SK-N-SH treated with all-trans-retinoic acid at 6 μM for 48 hours (cell line): ENCODE measurements at regions not wholly inside any gene's neighbourhood (a gene's known extent, or its start where the extent isn't known, plus 50 kb on each side); places are given as distances from the start of the nearest gene placed in this dataset.

ENCODE experiments used
- ATAC-seq: fragments of 200-7000 bp; cut with Tn5 transposase; 3 replicates; pipeline ENCODE4 v1.9.1; 2020; ENCODE audit warnings: mild to moderate bottlenecking, moderate library complexity
- ARNTL ChIP-seq: fragments of 450-650 bp; formaldehyde crosslinking; IDR thresholded peaks from 2 replicates; pipeline ENCODE4 v1.5.0; 2020; ENCODE audit warnings: low read depth, mild to moderate bottlenecking, moderate library complexity, borderline replicate concordance
- CREB5 ChIP-seq: fragments of 250-450 bp; sonication (Bioruptor Pico); IDR thresholded peaks from 2 replicates; pipeline ENCODE4 v1.5.1; 2020; ENCODE audit warnings: low read depth, mild to moderate bottlenecking, moderate library complexity
- CSDC2 ChIP-seq: fragments of 250-450 bp; sonication (Bioruptor Pico); IDR thresholded peaks from 2 replicates; pipeline ENCODE4 v1.5.0; 2020; ENCODE audit warnings: mild to moderate bottlenecking, moderate library complexity
- ESRRG ChIP-seq: fragments of 250-450 bp; sonication (Bioruptor Pico); IDR thresholded peaks from 2 replicates; pipeline ENCODE4 v1.6.1; 2021; ENCODE audit warnings: mild to moderate bottlenecking
- GLIS3 ChIP-seq: fragments of 250-450 bp; sonication (Bioruptor Pico); IDR thresholded peaks from 2 replicates; pipeline ENCODE4 v1.5.0; 2020; ENCODE audit warnings: mild to moderate bottlenecking, moderate library complexity
- ISL1 ChIP-seq: fragments of 250-450 bp; sonication (Bioruptor Pico); IDR thresholded peaks from 2 replicates; pipeline ENCODE4 v2.1.2; 2022; ENCODE audit warnings: mild to moderate bottlenecking, moderate library complexity
- OSR1 ChIP-seq: fragments of 250-450 bp; sonication (Bioruptor Pico); IDR thresholded peaks from 2 replicates; pipeline ENCODE4 v1.8.0; 2022; ENCODE audit warnings: moderate library complexity, mild to moderate bottlenecking, inconsistent platforms
- PATZ1 ChIP-seq: fragments of 250-450 bp; sonication (Bioruptor Pico); IDR thresholded peaks from 2 replicates; pipeline ENCODE4 v1.8.0; 2020; ENCODE audit warnings: mild to moderate bottlenecking, moderate library complexity, borderline replicate concordance
- POU6F1 ChIP-seq: fragments of 250-450 bp; sonication (Bioruptor Pico); IDR thresholded peaks from 2 replicates; pipeline ENCODE4 v1.8.0; 2021; ENCODE audit warnings: low read depth, mild to moderate bottlenecking, moderate library complexity, borderline replicate concordance
- PPARA ChIP-seq: fragments of 250-450 bp; sonication (Bioruptor Pico); IDR thresholded peaks from 2 replicates; pipeline ENCODE4 v1.5.0; 2020; ENCODE audit warnings: mild to moderate bottlenecking, borderline replicate concordance
- RARB ChIP-seq: fragments of 250-450 bp; sonication (Bioruptor Pico); IDR thresholded peaks from 2 replicates; pipeline ENCODE4 v1.8.0; 2021; ENCODE audit warnings: mild to moderate bottlenecking, moderate library complexity
- SNAI2 ChIP-seq: fragments of 250-450 bp; sonication (Bioruptor Pico); IDR thresholded peaks from 2 replicates; pipeline ENCODE4 v1.5.0; 2020; ENCODE audit warnings: mild to moderate bottlenecking, moderate library complexity
- TOX ChIP-seq: fragments of 250-450 bp; sonication (Bioruptor Pico); IDR thresholded peaks from 2 replicates; pipeline ENCODE4 v1.8.0; 2021; ENCODE audit warnings: mild to moderate bottlenecking, moderate library complexity, borderline replicate concordance
- TSHZ2 ChIP-seq: fragments of 250-450 bp; sonication (Bioruptor Pico); IDR thresholded peaks from 2 replicates; pipeline ENCODE4 v1.5.0; 2020; ENCODE audit warnings: mild to moderate bottlenecking, moderate library complexity
- ZC3H10 ChIP-seq: fragments of 250-450 bp; sonication (Bioruptor Pico); IDR thresholded peaks from 2 replicates; pipeline ENCODE4 v1.5.1; 2021; ENCODE audit warnings: mild to moderate bottlenecking, moderate library complexity
- ZFP3 ChIP-seq: fragments of 250-450 bp; sonication (Bioruptor Pico); IDR thresholded peaks from 2 replicates; pipeline ENCODE4 v1.5.0; 2020; ENCODE audit warnings: mild to moderate bottlenecking, moderate library complexity
- ZFP30 ChIP-seq: fragments of 450-650 bp; formaldehyde crosslinking; IDR thresholded peaks from 2 replicates; pipeline ENCODE4 v1.5.0; 2022; ENCODE audit warnings: mild to moderate bottlenecking, moderate library complexity
- ZNF8 ChIP-seq: fragments of 450-650 bp; formaldehyde crosslinking; IDR thresholded peaks from 2 replicates; pipeline ENCODE4 v1.5.0; 2020; ENCODE audit warnings: mild to moderate bottlenecking, moderate library complexity
- TF ChIP-seq, protein P1 (sequence below): fragments of 250-450 bp; sonication (Bioruptor Pico); IDR thresholded peaks from 2 replicates; pipeline ENCODE4 v1.5.1; 2021; ENCODE audit warnings: mild to moderate bottlenecking, moderate library complexity

DNA sequence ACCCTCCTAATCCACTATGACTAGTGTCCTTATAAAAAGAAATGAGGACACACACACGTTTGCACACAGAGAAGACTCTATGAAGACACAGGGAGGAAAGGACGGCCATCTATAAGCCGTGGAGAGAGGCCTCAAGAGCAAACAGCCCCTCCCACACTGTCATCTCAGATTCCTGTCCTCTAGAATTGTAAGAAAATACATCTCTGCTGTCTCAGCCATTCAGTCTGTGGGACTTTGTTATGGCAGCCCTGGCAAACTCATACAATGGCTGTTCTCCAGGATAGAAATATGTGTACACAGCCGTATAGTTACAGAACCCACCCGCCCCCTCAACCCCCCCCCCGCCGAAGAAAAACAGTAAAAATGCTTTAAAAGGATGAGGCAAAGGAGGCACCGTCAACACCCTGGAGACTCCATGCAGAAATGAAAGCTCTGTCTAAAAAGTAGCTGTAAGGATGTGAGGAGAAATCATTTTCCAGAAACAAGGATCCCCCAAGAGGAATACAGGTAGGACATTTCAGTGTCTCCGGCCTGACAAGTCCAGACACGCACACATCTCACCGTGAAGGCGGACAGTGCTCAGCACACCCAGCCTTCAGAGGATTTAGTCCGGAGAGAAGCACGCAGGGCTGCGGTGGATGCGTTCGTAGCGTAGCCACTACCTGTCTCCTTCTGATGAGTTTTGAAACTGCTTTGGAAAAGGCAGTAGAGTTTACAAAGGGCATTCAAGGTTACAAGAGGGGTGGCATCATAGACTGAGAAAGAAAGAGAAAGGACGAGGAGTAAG lies 110.8 kb upstream of the ERCC6L2 start:
- ATAC-seq = no peak
- no peak for TF ChIP-seq ZC3H10 (CRISPR knock-in tag)
- TF ChIP-seq PPARA (CRISPR knock-in tag) = no peak
- no peak for TF ChIP-seq ZNF8 (CRISPR knock-in tag)
- TF ChIP-seq ISL1 = no peak
- TF ChIP-seq CSDC2 (CRISPR knock-in tag) = no peak
- no peak for TF ChIP-seq TOX (CRISPR knock-in tag)
- TF ChIP-seq SNAI2 (CRISPR knock-in tag) = no peak

DNA sequence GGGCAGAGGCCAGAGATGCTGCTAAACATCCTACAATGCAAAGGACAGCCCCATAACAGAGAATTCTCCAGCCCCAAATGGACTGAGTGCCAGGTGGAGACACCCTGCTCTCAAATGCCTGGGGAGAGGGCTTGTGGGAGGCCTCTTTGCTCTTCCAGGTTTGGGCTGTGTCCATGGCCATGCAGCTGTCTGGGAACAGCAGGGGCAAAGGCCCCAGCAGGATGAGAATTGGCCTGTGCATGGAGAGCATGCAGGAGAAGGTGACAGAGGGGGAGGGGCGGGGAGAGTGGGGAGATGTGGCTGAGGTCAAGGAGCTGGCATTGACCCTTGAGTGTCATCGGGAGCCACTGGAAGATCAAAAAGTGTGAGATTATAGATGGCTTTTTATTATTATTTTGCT lies 111.5 kb upstream of the ERCC6L2 start:
- ATAC-seq = no peak
- TF ChIP-seq RARB = no peak
- no peak for TF ChIP-seq ISL1
- TF ChIP-seq PATZ1 (CRISPR knock-in tag) = no peak
- no peak for TF ChIP-seq ARNTL (CRISPR knock-in tag)
- no peak for TF ChIP-seq CREB5
- no peak for TF ChIP-seq TOX (CRISPR knock-in tag)
- TF ChIP-seq, protein P1, sequence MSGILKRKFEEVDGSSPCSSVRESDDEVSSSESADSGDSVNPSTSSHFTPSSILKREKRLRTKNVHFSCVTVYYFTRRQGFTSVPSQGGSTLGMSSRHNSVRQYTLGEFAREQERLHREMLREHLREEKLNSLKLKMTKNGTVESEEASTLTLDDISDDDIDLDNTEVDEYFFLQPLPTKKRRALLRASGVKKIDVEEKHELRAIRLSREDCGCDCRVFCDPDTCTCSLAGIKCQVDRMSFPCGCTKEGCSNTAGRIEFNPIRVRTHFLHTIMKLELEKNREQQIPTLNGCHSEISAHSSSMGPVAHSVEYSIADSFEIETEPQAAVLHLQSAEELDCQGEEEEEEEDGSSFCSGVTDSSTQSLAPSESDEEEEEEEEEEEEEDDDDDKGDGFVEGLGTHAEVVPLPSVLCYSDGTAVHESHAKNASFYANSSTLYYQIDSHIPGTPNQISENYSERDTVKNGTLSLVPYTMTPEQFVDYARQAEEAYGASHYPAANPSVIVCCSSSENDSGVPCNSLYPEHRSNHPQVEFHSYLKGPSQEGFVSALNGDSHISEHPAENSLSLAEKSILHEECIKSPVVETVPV (CRISPR knock-in tag) = no peak
- no peak for TF ChIP-seq OSR1
- TF ChIP-seq TSHZ2 (CRISPR knock-in tag) = no peak
- no peak for TF ChIP-seq ZFP30 (CRISPR knock-in tag)
- TF ChIP-seq CSDC2 (CRISPR knock-in tag) = no peak
- TF ChIP-seq GLIS3 = no peak
- TF ChIP-seq, all 23 proteins: peak for 0

DNA sequence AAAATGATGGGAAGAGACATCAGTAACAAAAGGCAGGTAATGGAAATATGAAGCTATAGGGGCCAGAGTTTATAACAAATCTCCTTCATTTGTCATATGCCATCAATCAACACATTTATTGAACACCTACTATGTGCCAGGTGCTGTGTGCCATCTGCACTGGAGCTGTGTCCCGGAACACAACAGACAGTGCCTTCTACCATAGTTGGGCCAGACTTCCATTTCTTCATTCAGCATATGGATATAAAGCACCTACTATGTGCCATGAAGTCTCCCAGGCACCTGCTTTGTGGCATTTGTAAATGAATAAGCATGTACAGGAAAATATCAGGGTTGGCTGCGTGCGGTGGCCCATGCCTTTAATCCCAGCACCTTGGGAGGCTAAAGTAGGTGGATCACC lies 112.5 kb upstream of the ERCC6L2 start:
- no peak for TF ChIP-seq PPARA (CRISPR knock-in tag)
- TF ChIP-seq TOX (CRISPR knock-in tag) = no peak
- no peak for TF ChIP-seq POU6F1 (CRISPR knock-in tag)
- no peak for TF ChIP-seq ESRRG
- TF ChIP-seq, all 23 proteins: peak for 0
- ATAC-seq = no peak

GRCh38 chr9:95762322-95762721 lies 113.2 kb upstream of the ERCC6L2 start:
- ATAC-seq = no peak
- TF ChIP-seq ZFP3 (CRISPR knock-in tag) (no peak), PPARA (CRISPR knock-in tag) (no peak), ZC3H10 (CRISPR knock-in tag) (no peak), ZNF8 (CRISPR knock-in tag) (no peak)
